GM21619 (cell line): ENCODE measurements at regions not wholly inside any gene's neighbourhood (a gene's known extent, or its start where the extent isn't known, plus 50 kb on each side); places are given as distances from the start of the nearest gene placed in this dataset.

Source experiments
- ATAC-seq: cut with Tn5 transposase; IDR thresholded peaks from one replicate; pipeline ENCODE4 v1.9.1; 2021; ENCODE audit not compliant: unreplicated experiment

DNA sequence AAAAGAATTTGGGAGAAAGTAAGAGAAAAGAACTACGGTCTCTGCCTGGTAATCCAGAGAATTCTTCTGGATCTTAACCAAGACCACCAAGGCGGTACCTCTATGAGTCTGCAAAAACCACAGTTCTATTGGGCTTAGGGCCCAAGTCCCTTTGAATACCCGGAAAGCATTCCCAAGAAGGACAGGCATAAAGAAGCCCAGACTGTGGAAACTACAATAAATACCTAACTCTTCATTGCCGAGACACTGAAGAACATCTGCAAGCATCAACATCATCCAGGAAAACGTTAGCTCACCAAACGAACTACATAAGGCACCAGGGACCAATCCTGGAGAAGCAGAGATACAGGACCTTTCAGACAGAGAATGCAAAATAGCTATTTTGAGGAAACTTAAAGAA, 162.3 kb upstream of the TMC3 start:
- no peak for ATAC-seq

DNA sequence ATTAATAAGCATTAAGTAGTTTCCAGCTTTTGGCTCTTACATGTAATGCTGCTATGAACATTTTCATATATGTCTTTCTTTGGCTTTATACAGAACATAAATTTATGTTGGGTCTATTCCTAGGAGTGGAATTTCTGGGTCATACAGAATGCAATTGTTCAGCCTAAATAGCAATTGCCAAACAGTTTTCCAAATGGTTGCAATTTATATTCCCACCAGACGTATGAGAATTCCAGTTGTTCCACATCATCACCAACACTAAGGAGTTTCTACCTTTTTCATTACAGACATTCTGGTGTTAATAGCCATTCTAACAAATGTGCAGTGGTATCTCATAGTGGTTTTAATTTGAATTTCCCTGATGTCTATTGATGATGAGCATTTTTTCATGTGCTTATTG, 160.1 kb upstream of the TMC3 start:
- ATAC-seq: no peak

DNA sequence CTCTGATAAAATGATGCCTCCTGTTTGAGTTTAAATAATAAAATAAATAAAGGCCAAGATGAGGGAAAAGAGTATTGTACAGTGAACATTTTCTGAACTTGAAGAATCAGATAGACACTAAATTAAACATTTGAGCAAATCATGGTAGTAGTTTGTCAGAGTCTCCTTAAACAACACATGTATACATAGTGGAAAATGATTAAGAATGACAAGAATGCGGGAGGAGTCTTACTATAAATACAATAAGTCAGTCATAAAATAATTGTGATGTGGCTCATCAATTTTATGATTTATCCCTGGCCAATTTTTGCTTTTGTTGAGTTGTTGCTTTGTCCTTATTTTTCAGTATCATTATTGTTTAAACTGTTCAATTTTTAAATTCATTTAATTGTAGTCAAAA, 158.0 kb upstream of the TMC3 start:
- no peak for ATAC-seq

DNA sequence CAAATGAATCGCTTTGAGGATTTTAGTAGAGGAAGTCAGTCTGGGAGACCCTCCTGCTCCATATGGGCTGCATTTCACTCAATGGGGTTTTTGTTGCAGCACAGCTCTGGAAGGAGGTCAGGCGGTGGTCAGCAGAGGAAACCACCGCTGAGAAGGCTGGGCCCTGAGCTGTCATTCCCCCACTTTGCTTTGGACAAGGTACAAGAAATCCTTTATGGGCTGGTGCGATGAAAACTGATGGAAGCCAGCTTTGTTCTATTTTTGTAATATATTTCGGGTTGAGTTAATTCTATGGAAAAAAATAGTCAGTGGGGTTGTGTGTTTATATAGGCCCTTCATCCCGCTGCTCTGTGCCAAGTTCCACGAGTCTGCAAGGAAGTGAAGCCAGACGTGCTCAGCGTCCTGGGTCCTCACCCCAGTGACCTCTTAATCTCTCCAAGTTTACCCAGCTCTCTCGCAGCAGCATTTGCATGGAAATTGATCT, 157.1 kb upstream of the TMC3 start:
- ATAC-seq: no peak

DNA sequence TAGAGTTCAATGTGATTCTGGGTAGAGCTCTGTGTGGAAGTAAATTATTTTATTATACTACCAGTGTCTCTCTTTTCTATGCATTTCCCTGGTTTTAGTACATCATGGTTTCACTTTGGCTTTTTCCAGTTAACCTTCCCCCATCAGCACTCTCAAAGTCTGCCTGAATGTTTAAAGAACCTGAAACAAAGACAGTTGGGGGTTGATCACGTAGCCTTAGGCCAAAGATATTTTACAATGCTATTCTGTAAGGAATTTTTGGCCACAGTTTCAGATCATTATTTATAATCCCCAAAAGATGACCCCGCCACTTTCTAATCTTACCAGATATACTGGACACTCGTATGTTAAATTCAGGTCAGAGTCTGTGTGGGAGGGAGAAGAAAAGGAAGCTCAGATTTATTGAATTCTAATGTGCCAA, 156.3 kb upstream of the TMC3 start:
- no peak for ATAC-seq

DNA sequence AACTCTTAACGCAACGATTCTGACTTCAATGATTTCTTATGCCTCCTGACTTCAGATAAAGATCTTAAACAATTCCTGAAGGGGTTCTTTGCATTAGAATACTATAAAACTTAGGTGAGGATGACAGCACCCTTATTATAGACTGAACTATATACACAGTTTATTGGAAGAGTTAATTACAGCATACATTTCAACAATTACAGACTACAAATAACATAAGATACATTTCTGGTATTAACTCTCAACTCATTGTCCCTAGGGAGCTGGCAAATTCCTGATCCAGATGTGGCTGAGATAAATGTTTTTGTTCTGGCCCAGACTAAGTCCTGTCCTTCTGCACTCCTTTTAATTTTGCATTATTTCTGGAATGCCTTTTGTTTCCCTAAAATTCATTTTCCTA, 155.5 kb upstream of the TMC3 start:
- ATAC-seq: no peak

DNA sequence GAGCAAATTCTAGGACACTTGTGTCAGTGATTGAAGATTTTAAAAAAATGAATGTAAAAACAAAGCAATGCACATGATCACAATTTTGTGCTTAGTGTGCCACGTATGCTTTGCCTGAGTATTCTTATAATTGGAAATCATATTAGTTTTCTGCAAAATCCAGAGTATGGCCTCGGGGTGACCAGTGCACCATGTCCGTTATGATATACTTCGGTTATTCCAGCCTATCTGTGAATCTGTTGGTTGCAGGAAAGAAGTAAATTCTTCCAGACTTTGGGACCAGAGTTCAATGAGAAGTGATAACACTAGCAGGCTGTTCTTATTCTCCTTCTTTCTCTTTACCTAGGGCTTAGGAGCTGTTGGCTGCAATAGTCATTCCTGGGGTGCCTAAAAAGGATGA, 152.0 kb upstream of the TMC3 start:
- no peak for ATAC-seq

DNA sequence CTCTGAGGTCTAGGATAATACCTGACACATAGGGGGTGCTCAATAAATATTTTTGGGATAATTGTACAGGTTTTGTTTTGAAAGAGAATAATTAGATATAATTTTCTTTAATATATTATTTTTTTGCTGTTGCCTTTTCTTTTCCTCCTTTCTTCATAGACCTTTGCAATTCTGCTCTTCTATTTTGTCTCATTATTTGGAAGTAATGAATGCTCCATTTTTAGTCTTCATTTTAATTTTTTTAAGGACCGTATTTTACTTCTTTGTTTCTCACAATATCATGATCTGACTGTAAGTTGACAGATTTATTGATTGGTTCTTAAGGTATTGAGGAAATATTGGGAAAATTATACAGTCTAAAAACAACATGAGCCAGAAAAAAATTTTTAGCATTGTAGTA, 150.5 kb upstream of the TMC3 start:
- no peak for ATAC-seq

DNA sequence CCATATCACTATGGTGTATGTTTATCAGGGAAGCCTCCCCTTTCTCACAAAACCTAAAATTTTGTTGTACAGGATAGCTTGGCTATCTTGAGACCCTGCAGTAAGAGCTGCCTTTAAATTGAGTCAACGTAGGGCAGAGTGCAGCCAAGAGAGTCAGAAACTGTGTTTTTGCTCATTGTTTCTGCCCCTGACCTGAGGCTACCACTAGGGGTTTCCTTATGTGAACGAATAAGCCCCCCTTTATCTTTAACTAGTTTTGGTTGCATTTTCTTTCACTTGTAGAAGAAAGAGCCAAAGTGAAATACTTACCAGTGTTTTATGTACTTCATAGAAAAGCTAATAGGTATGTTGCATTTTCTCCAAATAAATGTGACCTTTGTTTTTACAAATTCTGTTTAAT, 149.9 kb upstream of the TMC3 start:
- no peak for ATAC-seq

DNA sequence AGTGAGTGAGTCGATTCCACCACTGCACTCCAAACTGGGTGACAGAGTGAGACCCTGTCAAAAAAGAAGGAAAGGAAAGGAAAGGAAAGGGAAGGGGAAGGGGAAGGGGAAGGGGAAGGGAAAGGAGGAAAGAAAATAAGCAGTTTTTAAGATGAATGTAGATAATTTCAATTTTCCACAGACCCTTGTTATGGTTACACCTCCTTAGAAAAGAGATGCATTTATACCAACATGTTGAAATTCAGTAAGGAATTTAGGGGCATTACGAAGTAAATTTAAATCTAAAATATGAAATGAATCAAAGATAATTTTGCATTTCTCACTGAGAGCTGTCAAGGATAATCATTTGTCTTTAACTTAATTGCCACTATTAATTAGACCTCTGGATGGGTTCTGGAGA, 146.5 kb upstream of the TMC3 start:
- no peak for ATAC-seq

DNA sequence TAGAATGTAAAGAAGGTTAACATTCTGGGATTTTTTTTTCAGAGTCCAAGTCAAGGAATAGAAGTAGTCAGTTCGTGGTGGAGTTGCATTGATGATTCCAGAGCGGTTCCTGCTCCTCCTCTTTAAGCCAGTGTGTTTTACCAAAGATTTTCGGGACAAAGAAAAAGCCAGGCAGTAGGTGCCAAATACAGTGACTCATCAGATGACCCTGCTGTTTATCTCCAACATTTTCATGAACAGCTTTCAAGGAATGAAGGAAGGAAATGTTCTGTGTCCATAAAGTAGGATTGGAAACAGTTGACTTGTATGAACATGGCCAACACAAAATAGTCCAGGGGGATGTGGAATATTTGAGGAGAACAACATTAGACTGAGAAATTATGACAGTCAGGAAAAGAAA, 142.4 kb upstream of the TMC3 start:
- ATAC-seq: no peak

DNA sequence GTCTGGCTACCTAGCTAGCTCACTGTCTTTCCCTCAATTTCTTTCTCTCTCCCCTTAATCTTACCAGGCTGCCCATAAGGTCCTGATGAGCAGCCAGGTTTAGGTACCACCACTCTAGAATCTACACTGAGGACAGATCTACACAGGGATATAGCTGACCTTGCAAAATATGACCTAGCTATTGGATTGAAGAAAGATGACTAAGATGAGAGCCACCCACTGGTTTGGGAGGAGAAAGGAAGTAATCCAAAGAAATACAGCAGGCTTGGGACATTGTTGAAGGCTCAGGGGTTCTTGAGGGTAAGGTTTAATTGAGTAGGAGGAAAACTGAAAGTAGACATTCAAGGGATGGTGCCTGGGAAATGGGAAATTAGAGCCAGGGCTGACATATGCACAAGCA, 142.0 kb upstream of the TMC3 start:
- ATAC-seq: no peak

DNA sequence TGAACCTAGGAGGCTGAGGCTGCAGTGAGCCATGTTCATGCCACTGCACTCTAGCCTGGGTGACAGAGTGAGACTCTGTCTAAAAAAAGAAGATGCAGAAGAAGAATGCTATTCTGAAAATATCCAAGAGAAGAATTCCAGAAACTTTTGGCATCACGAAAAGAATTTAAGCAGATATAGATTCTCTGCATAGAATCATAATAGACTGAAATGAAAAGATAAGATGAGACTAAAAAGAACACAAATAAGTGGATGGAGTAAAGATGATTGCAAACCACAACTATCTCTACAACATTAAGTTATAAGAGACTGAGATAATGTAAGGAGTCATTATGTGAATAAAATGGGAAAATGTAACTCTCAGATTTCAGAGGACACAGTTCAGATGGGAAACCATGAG, 140.7 kb upstream of the TMC3 start:
- no peak for ATAC-seq

DNA sequence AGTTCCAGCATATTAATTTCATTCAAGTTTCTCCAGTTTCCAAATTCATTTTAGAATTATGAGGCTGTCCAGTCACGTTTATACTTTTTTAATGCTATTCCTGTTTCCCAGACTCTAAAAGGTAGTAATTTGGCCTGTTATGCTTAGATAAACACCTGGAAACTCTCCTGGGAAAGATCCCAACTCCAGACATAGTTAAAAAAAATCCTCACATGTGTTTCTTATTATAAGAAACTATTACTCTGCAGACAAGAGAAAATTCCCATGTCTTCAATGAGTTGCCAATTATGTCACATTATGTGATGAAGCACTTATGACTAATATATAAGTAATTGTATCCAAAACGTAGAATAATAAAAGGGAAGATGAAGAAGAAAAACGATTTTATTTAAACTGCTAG, 137.1 kb upstream of the TMC3 start:
- ATAC-seq: no peak

DNA sequence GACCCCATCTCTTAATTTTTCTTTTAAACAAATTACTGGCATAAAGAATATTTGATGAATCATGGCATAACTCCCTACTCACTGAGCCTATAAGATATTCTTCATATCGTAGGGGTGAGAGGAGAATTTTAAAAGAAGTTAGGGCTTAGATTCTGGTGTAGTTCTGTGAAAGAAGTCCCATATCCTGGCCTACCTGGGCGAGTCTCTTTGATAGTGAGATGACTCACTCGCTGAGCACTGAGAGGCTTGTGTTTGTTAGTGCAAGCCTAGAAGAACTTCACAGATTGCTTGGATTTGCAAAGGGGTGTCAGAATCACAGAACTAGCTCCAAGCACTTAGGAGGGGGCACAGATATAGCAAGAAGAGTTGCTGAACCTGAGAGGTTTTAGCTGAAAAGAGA, 133.8 kb upstream of the TMC3 start:
- no peak for ATAC-seq

DNA sequence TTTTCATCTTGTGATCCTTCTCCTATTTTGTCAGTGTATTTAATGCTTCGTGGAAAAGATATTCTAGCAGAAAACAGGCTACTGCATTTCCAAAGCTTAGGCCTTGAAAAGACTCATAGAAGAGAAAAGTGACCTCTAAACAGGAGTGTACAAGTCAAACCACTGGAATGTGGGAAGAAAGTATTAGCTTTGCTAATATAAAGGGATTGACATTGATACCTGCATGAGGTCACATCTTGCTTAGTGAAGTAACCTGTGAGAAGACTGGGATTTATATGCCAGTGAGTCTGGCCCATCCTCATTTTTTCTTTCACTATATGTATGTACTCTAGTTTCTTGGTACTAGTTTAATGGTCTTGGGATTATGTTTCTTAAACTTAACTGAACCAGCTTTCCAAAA, 132.9 kb upstream of the TMC3 start:
- no peak for ATAC-seq

DNA sequence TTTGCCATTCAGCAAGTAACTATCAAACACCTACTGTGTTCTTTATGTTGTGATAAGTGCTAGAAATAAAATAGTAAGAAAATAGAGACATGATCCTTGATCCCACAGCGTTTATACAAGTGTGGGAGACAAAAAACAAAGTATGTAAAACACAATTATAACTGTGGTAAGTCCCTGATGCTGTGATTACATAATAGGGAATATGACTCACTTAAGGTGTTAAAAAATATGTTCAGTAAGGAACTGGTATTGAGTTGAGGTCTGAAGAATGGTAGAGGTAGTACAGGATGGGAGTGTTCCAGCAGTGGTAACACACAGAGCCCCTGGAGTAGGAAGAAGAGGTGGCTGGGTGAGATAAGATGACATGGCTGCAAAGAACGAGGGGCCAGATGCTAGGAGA, 132.1 kb upstream of the TMC3 start:
- no peak for ATAC-seq

DNA sequence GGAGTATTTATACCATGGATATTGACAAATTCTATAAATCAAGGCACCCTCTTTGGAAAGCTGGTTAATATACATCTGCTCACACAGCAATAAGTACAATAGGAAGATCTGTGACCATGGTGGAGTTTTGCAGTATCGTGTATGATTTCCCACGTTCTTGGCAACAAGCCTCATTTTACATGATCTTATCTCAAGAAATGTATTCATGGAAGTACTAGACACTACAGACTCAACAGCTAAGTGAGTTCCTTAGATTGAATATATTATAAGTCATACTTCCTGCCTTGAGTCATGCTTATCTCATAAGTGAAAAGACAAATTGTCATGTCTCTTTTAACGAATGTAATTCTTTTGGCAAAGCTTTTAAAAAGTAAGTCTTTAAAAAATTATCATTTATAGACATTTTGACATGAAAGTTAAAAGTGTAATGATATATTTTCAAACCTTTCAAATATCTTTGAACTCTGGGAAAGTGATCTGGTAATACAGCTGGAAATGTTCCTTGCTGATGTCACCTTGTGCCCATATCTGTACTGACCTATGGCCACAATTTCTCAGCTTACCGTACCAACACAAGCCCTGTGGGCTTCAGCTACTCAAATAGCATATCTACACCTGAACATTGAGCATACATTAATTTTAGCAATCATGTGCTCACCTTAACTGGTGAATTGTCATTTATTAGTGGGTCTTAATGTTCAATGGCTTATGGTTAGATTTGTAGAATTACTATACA, 130.3 kb upstream of the TMC3 start:
- no peak for ATAC-seq

DNA sequence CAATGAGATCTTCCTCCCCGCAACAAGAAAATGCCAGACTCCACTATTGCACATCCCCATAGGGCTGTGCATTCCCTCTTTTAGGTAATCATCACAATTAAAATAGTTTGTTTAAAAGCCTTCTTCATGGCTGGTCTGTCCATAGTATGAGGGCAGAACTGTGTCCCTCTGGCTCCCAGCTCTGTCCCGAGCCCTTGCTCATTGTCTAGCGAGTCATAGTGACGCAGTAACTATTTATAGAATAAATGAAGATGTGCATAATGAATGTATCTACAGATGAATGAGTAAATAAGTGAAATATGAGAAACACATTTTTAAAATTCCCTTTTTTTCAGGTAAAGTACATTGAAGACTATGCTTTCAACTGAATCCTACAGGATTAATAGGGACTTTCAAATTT, 128.4 kb upstream of the TMC3 start:
- ATAC-seq: no peak

DNA sequence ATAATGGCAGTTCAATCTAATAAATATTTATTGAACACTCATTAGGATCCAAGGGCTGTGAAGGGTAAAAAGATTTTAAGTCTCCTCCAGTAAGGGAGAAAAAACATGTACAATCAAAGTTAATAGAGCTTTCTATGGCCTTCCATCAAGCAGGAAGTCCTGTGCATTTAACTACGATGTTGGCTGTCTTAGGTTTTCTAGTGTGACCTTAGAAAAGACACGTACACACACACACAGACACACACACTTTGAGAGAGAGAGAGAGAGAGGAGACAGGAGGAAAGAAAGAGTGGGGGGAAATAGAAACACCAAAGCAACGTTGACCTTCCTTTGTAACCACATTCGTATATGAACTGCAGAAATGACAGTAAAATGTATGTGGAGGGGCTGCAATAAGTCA, 126.1 kb upstream of the TMC3 start:
- no peak for ATAC-seq

DNA sequence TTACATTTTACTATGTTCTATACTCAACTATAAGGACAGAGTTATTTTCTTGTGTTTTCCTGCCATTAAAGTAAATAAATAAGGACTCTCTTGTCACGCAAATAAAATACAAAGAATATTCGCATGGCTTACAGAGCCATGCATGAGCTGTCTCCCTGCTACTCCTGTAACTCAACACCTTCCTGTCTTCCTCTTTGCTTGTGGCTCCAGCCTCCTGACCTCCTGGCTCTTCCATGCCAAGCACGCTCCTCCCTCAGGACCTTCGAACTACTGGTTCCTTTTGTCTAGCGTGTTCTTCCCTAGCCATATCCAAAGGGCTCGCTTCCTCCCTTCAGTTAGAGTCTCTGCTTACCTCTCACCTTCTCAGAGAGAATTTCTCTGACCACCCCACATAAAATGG, 124.3 kb upstream of the TMC3 start:
- no peak for ATAC-seq

DNA sequence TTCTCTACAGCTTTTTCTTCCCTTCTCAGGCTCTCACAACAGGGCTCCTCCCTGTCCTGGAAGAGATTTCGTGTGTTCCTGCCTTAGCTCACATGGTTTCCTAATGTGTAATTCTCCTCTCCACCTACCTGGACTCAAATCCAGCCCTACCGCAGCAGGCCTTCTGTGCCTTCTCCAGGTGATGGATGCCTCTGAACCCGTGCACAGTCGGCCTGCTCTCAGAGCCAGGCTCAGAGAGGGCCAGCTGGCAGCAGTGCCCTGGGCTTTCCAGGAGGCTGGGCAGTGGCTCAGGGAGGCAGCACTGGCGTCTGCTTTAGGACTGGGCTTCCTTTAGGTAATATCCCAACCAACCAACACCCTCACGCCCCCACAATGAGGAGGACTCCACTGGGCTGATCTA, 123.2 kb upstream of the TMC3 start:
- no peak for ATAC-seq

DNA sequence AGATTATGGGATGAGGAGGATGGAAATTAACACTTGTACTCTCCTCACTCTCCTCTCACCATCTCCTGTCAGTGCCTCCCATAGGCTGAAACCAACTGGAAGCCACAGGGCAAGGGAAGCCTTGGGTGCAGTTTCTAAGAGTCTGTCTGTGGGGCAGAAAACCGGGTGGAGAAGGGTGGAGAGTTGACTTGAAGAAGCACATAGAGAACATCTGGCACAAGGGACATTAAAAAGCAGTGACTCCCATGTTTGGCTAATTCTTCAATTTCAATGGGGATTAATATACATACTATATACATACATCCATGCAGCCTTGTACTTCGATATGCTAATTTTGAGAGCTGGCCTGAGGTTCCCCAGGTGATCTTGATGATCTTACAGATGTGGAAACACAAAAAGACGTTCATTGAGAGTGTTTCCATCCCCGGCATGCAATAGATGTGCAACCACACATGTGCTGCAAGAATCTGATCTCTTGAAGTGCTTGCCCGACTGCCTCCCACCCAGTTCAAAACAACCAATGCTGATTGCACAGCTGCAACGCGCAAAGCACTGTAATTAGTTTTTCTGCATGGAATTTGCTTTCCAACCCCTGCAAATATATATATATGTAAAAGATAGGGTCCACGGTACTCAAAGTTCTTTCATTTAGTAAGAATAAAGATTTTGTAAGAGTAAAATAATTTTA, 121.9 kb upstream of the TMC3 start:
- ATAC-seq: no peak
